IMR-90 (cell line): ENCODE measurements at regions not wholly inside any gene's neighbourhood (a gene's known extent, or its start where the extent isn't known, plus 50 kb on each side); places are given as distances from the start of the nearest gene placed in this dataset.

ENCODE experiments used
- ATAC-seq: fragments of 200-7000 bp; cut with Tn5 transposase; 2 replicates; pipeline ENCODE4 v1.9.1; 2020; ENCODE audit warnings: low read depth, mild to moderate bottlenecking, moderate library complexity
- BruUV-seq: library from RNA; stranded (reverse); fragments of 400-500 nt; replicated peaks from 2 replicates; lab custom pipeline; 2021; lab: Mats Ljungman, UMichigan
- CTCF ChIA-PET: fragments of 300-600 bp; formaldehyde crosslinking; extraction: SDS; loops from one replicate; lab custom pipeline; 2021; ENCODE audit warnings: antibody characterized with exemption; lab: Yijun Ruan, JAX
- POLR2A ChIA-PET: fragments of 300-600 bp; sonication (Branson Sonifier 250); formaldehyde crosslinking; loops from one replicate; lab custom pipeline; 2022; ENCODE audit warnings: antibody characterized with exemption; ENCODE audit not compliant: unreplicated experiment; lab: Charles Lee
- DNase-seq: peaks from one replicate; pipeline ENCODE4 v3.0.0; 2013
- H2AFZ ChIP-seq: replicated peaks from 2 replicates; pipeline ENCODE3; 2013; ENCODE audit warnings: low read length, mild to moderate bottlenecking; ENCODE audit not compliant: poor library complexity
- H2AK5ac ChIP-seq: 2 replicates; pipeline ENCODE4 v1.6.1; 2013; ENCODE audit warnings: low read depth, low read length, inconsistent platforms
- H2AK9ac ChIP-seq: replicated peaks from 2 replicates; pipeline ENCODE3; 2013; ENCODE audit warnings: mild to moderate bottlenecking, low read depth, low read length, moderate library complexity; ENCODE audit not compliant: poor library complexity
- H2BK120ac ChIP-seq: 2 replicates; pipeline ENCODE4 v1.6.1; 2013; ENCODE audit warnings: low read depth, low read length, inconsistent platforms
- H2BK15ac ChIP-seq: 3 replicates; pipeline ENCODE4 v1.6.1; 2013; ENCODE audit warnings: low read depth, low read length, inconsistent platforms
- H2BK20ac ChIP-seq: 2 replicates; pipeline ENCODE4 v1.6.1; 2013; ENCODE audit warnings: low read depth, mild to moderate bottlenecking, inconsistent platforms, low read length, moderate library complexity
- H2BK5ac ChIP-seq: 2 replicates; pipeline ENCODE4 v1.6.1; 2013; ENCODE audit warnings: mild to moderate bottlenecking, low read depth, low read length, inconsistent platforms; ENCODE audit not compliant: poor library complexity, severe bottlenecking
- H3K14ac ChIP-seq: replicated peaks from 2 replicates; pipeline ENCODE4 v1.6.1; 2013; ENCODE audit warnings: low read depth, low read length, inconsistent platforms
- H3K18ac ChIP-seq: 2 replicates; pipeline ENCODE4 v1.6.1; 2013; ENCODE audit warnings: low read depth, low read length, control low read depth
- H3K23ac ChIP-seq: 2 replicates; pipeline ENCODE4 v1.6.1; 2013; ENCODE audit warnings: low read depth, low read length, inconsistent platforms
- H3K27ac ChIP-seq: 2 replicates; pipeline ENCODE4 v1.5.1; 2013; ENCODE audit warnings: mild to moderate bottlenecking, control low read depth, low read length; ENCODE audit not compliant: insufficient read depth
- H3K27me3 ChIP-seq: 2 replicates; pipeline ENCODE4 v1.6.1; 2013; ENCODE audit warnings: low read length; ENCODE audit not compliant: control insufficient read depth, insufficient read depth
- H3K36me3 ChIP-seq: 2 replicates; pipeline ENCODE4 v1.6.1; 2013; ENCODE audit warnings: low read length, mixed read lengths; ENCODE audit not compliant: control insufficient read depth, insufficient read depth
- H3K4ac ChIP-seq: 2 replicates; pipeline ENCODE4 v1.6.1; 2013; ENCODE audit warnings: low read depth, low read length, inconsistent platforms
- H3K4me1 ChIP-seq: 2 replicates; pipeline ENCODE4 v1.6.1; 2013; ENCODE audit warnings: low read length, mixed read lengths; ENCODE audit not compliant: control insufficient read depth, insufficient read depth
- H3K4me2 ChIP-seq: 2 replicates; pipeline ENCODE4 v1.6.1; 2013; ENCODE audit warnings: low read depth, mild to moderate bottlenecking, control low read depth, low read length, moderate library complexity
- H3K4me3 ChIP-seq: 2 replicates; pipeline ENCODE4 v1.5.1; 2013; ENCODE audit warnings: low read depth, mild to moderate bottlenecking, control low read depth, low read length, moderate library complexity; ENCODE audit not compliant: insufficient read depth
- H3K56ac ChIP-seq: 2 replicates; pipeline ENCODE4 v1.6.1; 2013; ENCODE audit warnings: low read length, inconsistent platforms; ENCODE audit not compliant: insufficient read depth; ENCODE audit errors: extremely low read depth
- H3K79me1 ChIP-seq, 2 experiments: 2 replicates each; pipeline ENCODE4 v1.6.1; 2013; ENCODE audit warnings: low read length in 2 of 2, inconsistent platforms in 1 of 2, low read depth in 1 of 2
- H3K9ac ChIP-seq: 2 replicates; pipeline ENCODE4 v1.6.1; 2013; ENCODE audit warnings: low read depth, low read length, control low read depth
- H3K9me1 ChIP-seq: 2 replicates; pipeline ENCODE4 v1.6.1; 2013; ENCODE audit warnings: low read length, inconsistent platforms; ENCODE audit not compliant: insufficient read depth
- H3K9me3 ChIP-seq: 2 replicates; pipeline ENCODE4 v1.6.1; 2013; ENCODE audit warnings: low read length; ENCODE audit not compliant: control insufficient read depth, insufficient read depth
- H4K20me1 ChIP-seq: 2 replicates; pipeline ENCODE4 v1.6.1; 2013; ENCODE audit warnings: low read length, inconsistent platforms; ENCODE audit not compliant: insufficient read depth
- H4K5ac ChIP-seq: 2 replicates; pipeline ENCODE4 v1.6.1; 2013; ENCODE audit warnings: mild to moderate bottlenecking, low read depth, low read length, control low read depth
- H4K8ac ChIP-seq, 2 experiments: 2 replicates each; pipeline ENCODE4 v1.6.1; 2013; ENCODE audit warnings: low read depth in 2 of 2, low read length in 2 of 2, control low read depth in 1 of 2, inconsistent platforms in 1 of 2
- H4K91ac ChIP-seq: 2 replicates; pipeline ENCODE4 v1.6.1; 2013; ENCODE audit warnings: low read depth, low read length, inconsistent platforms; ENCODE audit not compliant: insufficient read depth
- dilution Hi-C: fragments of 300-500 bp; cut with HindIII; formaldehyde crosslinking; loops from one replicate; pipeline ENCODE4 v1.14.3; 2018; ENCODE audit warnings: low sequenced_read_pairs; ENCODE audit not compliant: unreplicated experiment
- in situ Hi-C: fragments of 300-500 bp; cut with MboI; formaldehyde crosslinking; loops from 3 replicates; pipeline ENCODE4 v1.14.3; 2019; ENCODE audit warnings: low sequenced_read_pairs, inconsistent platforms, mixed read lengths
- intact Hi-C: fragments of 100-400 bp; cut with micrococcal nuclease; formaldehyde crosslinking; loops from 2 replicates; pipeline ENCODE4 v1.10.0; 2022
- TF ChIP-seq, protein P1 (sequence below): fragments of 150-350 bp; IDR thresholded peaks from 2 replicates; pipeline ENCODE4 v1.6.1; 2017; ENCODE audit warnings: mild to moderate bottlenecking, antibody characterized with exemption, low read length, low read depth

DNA sequence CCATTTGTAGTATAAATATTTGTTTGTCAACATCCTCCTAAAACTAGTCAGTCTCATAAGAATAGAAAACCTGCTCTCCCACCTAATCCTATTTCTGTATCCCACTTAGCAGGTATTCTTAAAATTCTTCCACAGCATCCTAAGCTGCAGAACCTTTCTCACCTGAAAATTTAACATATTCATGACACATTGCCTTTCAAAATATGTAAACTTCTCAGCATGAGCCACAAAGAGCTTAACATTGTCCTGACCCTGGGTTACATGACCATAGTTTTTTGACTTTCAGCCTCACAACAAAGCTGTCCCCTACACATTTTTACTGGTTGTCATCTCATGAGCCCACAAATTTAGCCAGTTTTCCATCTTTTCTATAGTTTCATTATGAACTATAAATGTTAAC lies 712.1 kb downstream of the LTN1 start:
- Histone ChIP-seq H2AK9ac (no peak overlapping the region), H3K56ac (no peak overlapping the region), H3K4me3 (no peak overlapping the region), H3K4ac (no peak overlapping the region), H3K23ac (no peak overlapping the region), H2BK15ac (no peak overlapping the region), H3K4me1 (no peaks in the 10 kb centered on the region; the same call in 1 of the 2 replicates), H2BK20ac (no peak overlapping the region), H3K36me3 (no peaks in the 10 kb centered on the region), H2BK120ac (no peak overlapping the region), H3K27ac (no peak overlapping the region), H3K9ac (no peak overlapping the region), H4K8ac (no peak overlapping the region), H4K91ac (no peak overlapping the region), H4K5ac (no peak overlapping the region), H2BK5ac (no peak overlapping the region), H3K79me1 (no peaks in the 10 kb centered on the region), H3K9me3 (peaks cover 2% of the 10 kb centered on the region; the same call in 1 of the 2 replicates), H4K20me1 (no peaks in the 10 kb centered on the region), H3K9me1 (peaks cover 2% of the 10 kb centered on the region; the same call in 1 of the 2 replicates), H3K27me3 (no peaks in the 10 kb centered on the region), H3K18ac (no peak overlapping the region), H2AK5ac (no peak overlapping the region), H3K4me2 (no peak overlapping the region), H3K14ac (no peak overlapping the region), H2AFZ (no peak overlapping the region)
- no peak for DNase-seq
- TF ChIP-seq, protein P1, sequence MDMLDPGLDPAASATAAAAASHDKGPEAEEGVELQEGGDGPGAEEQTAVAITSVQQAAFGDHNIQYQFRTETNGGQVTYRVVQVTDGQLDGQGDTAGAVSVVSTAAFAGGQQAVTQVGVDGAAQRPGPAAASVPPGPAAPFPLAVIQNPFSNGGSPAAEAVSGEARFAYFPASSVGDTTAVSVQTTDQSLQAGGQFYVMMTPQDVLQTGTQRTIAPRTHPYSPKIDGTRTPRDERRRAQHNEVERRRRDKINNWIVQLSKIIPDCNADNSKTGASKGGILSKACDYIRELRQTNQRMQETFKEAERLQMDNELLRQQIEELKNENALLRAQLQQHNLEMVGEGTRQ: no peak
- in situ Hi-C loops (no loop called here), dilution Hi-C loops (no loop called here), intact Hi-C loops (loop anchor here (5.0 kb wide), 1 partner anchor 38 kb away; no protein-coding TSS in a partner anchor)
- POLR2A ChIA-PET: no interaction called here
- no peak for ATAC-seq
- BruUV-seq: no TSS peak
- CTCF ChIA-PET: no interaction called here
